ELR (cell line): ENCODE measurements at regions not wholly inside any gene's neighbourhood (a gene's known extent, or its start where the extent isn't known, plus 50 kb on each side); places are given as distances from the start of the nearest gene placed in this dataset.

ENCODE experiments used
- DNase-seq: peaks from one replicate; pipeline ENCODE4 v3.0.0-alpha.2; 2015; ENCODE audit warnings: low read depth

GRCh38 chr10:117928281-117928680, 118.5 kb downstream of the RAB11FIP2 start:
- no peak for DNase-seq

- DNase-seq: no peak
Observed at GRCh38 chr10:117928741-117929140, 118.0 kb downstream of the RAB11FIP2 start.

- no peak for DNase-seq
Observed at GRCh38 chr10:117929327-117930067, 117.2 kb downstream of the RAB11FIP2 start.

GRCh38 chr10:117931078-117931477, 115.7 kb downstream of the RAB11FIP2 start:
- DNase-seq: no peak

GRCh38 chr10:117933036-117933435, 113.7 kb downstream of the RAB11FIP2 start:
- DNase-seq: peak; percentile 69

- no peak for DNase-seq
Observed at GRCh38 chr10:117934477-117934876, 112.3 kb downstream of the RAB11FIP2 start.

- DNase-seq: peak; percentile 17
Observed at GRCh38 chr10:117936141-117936540, 110.6 kb downstream of the RAB11FIP2 start.

- no peak for DNase-seq
Observed at GRCh38 chr10:117936566-117936965, 110.2 kb downstream of the RAB11FIP2 start.

- DNase-seq: no peak
Observed at GRCh38 chr10:117936976-117937375, 109.8 kb downstream of the RAB11FIP2 start.

- DNase-seq: no peak
Observed at GRCh38 chr10:117938104-117938503, 108.6 kb downstream of the RAB11FIP2 start.

GRCh38 chr10:117942226-117942625, 104.5 kb downstream of the RAB11FIP2 start:
- no peak for DNase-seq

GRCh38 chr10:117944676-117945447, 101.9 kb downstream of the RAB11FIP2 start:
- peak; percentile 11 for DNase-seq

GRCh38 chr10:117945651-117946050, 101.1 kb downstream of the RAB11FIP2 start:
- DNase-seq: no peak

GRCh38 chr10:117946525-117947070, 100.1 kb downstream of the RAB11FIP2 start:
- DNase-seq: peak; percentile 67

- no peak for DNase-seq
Observed at GRCh38 chr10:117948493-117948892, 98.2 kb downstream of the RAB11FIP2 start.

GRCh38 chr10:117950408-117950807, 96.3 kb downstream of the RAB11FIP2 start:
- DNase-seq: no peak
